ENCODE measurements at regions not wholly inside any gene's neighbourhood (a gene's known extent, or its start where the extent isn't known, plus 50 kb on each side); places are given as distances from the start of the nearest gene placed in this dataset.

DNA sequence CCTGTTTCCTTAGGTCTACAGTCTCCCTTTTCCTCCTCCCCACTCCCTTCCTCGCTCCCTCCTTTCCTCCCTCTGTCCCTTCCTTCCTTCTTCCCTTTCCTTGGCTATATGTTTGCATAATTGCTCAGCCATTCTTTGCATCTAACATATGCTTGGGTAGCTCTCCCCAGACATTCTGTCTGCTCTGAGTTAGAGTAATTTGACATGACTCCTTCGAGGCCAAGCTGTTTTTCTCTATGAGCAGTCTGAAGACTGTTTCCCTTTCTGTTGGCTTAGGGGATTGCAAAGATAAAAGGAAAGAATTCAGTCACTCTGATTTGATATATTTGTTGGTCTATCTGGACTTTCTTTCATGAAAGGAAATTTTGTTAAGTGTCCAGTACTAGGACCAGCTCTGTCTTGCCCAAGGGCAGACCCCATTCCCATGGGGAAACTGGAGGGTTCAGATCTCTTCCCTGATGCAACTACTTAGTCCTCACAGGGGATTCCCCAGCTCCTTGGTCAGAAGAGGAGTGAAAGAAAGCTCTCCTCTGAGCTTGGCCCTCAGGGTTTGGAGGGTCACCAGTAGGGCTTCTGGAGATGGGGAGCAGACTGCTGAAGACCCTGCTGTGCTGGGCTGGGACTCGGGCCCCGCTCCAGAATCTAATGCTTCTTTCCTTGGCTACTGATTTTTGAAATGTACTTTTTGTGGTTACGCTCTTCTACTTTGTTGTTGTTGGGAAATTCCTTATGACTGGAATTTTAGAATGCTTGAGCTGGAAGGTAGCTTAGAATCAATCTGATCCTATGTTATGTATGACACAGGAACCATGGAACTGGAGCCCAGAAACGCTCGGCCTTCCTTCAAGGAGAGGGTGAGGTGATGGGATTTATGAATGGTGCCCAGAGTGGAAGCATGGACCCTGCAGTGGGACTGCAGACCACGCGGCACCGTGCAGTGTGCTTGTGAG is 63.7 kb upstream of the SLC22A23 start:
- Histone ChIP-seq H3K9me3 (no peaks in the 10 kb centered on the region), H3K4me2 (no peak overlapping the region), H3K27ac (peak overlapping the region; percentile 17 to 24; a peak in 1 of 6 replicates), H3K4me1 (peaks cover 48% of the 10 kb centered on the region), H3K4me3 (no peak overlapping the region)
- no peak for TF ChIP-seq POLR2A (IDR thresholded peaks at IDR 0.05; ENCODE audit: low read length)
- TF ChIP-seq, protein P1, sequence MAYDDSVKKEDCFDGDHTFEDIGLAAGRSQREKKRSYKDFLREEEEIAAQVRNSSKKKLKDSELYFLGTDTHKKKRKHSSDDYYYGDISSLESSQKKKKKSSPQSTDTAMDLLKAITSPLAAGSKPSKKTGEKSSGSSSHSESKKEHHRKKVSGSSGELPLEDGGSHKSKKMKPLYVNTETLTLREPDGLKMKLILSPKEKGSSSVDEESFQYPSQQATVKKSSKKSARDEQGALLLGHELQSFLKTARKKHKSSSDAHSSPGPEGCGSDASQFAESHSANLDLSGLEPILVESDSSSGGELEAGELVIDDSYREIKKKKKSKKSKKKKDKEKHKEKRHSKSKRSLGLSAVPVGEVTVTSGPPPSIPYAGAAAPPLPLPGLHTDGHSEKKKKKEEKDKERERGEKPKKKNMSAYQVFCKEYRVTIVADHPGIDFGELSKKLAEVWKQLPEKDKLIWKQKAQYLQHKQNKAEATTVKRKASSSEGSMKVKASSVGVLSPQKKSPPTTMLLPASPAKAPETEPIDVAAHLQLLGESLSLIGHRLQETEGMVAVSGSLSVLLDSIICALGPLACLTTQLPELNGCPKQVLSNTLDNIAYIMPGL (CRISPR knock-in tag; IDR thresholded peaks at IDR 0.05; ENCODE audit: borderline replicate concordance), result no peak
- TF ChIP-seq, protein P2, sequence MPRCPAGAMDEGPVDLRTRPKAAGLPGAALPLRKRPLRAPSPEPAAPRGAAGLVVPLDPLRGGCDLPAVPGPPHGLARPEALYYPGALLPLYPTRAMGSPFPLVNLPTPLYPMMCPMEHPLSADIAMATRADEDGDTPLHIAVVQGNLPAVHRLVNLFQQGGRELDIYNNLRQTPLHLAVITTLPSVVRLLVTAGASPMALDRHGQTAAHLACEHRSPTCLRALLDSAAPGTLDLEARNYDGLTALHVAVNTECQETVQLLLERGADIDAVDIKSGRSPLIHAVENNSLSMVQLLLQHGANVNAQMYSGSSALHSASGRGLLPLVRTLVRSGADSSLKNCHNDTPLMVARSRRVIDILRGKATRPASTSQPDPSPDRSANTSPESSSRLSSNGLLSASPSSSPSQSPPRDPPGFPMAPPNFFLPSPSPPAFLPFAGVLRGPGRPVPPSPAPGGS (IDR thresholded peaks at IDR 0.05), result no peak
- DNase-seq (ENCODE audit: low read depth in 1 of 2, low spot score in 1 of 2), result no peak
- WGBS (ENCODE audit: missing lambda C conversion rate), result 90% methylated on average over 10 of the region's 10 CpGs
- ChIA-PET POLR2A (no interaction called here), CTCF (interaction anchor here (0.6 to 1.3 kb wide), 2 partner anchors 11 to 450 kb away, joined by 3 read pairs; no protein-coding TSS in a partner anchor)
- no peak for FAIRE-seq
- ATAC-seq, result no peak

DNA sequence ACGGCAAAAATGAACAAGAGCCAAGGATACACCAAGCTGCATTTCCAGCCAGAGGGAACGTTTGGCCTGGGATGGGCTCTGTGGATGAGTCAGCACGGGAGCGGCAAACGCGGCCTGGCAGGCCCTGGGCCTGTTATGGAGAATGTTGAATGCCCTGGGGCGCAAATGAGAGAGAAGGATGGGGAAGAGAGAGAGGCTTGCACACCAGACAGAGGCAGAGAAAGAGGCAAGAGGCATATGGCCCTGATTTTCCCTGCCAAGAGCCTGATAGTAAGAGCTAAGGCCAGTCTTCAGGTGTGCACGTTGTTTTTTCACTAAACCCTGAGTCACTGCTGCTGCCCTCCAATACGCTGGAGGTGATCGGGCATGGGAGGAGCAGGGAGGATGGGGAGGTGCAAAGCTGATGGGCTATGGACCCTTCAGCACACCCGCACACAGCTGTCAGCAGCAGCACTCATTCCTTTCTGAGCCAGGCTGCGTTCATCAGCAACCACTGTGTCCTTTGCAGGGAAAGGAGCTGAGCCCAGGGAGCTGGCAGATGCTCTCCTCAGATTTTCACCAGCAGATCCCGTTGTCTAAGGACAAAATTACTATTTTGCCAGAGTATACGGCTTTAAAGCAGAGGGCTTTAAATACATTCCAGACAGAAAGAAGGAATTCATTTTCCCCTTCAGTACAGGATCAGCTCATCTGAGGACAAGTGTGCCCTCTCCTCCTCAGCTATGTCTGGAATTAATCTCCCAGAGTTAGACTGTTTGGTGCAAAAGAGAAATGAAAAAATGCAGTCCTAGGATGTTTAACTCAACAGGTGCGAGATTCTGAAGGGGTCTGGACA is 61.7 kb upstream of the SLC22A23 start:
- peak; percentile 39 to 55 for DNase-seq (ENCODE audit: low read depth in 1 of 2, low spot score in 1 of 2)
- Histone ChIP-seq H3K4me3 (no peak overlapping the region), H3K27ac (peak overlapping the region; percentile 81 to 88), H3K4me1 (peaks cover 44% of the 10 kb centered on the region), H3K9me3 (no peaks in the 10 kb centered on the region), H3K4me2 (peak overlapping the region; percentile 57)
- WGBS (ENCODE audit: missing lambda C conversion rate), result 43% methylated on average over 14 of the region's 15 CpGs
- TF ChIP-seq RAD21 (conservative IDR thresholded peaks at IDR 0.05 in 1 of 2, IDR thresholded peaks at IDR 0.05 in 1 of 2), result no peak
- TF ChIP-seq, protein P3, sequence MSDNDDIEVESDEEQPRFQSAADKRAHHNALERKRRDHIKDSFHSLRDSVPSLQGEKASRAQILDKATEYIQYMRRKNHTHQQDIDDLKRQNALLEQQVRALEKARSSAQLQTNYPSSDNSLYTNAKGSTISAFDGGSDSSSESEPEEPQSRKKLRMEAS (IDR thresholded peaks at IDR 0.05), result peak; percentile 38; the same call in 1 of the 2 replicates
- no peak for TF ChIP-seq PHF8 (IDR thresholded peaks at IDR 0.05; ENCODE audit: borderline replicate concordance, low read depth)
- TF ChIP-seq, protein P1 (CRISPR knock-in tag; IDR thresholded peaks at IDR 0.05; ENCODE audit: borderline replicate concordance), result no peak
- 0 out of 5 replicates have a peak, but pooled peaks of 1 of the 2 experiments have one; percentile 12 for TF ChIP-seq JUN (IDR thresholded peaks at IDR 0.05)
- no peak for TF ChIP-seq FOSL2 (IDR thresholded peaks at IDR 0.05)
- TF ChIP-seq FOSL2 (CRISPR knock-in tag; IDR thresholded peaks at IDR 0.05), result peak; percentile 63
- no peak for TF ChIP-seq EHMT2 (IDR thresholded peaks at IDR 0.05; ENCODE audit: low read depth)
- no peak for TF ChIP-seq ZFP36 (IDR thresholded peaks at IDR 0.05; ENCODE audit: borderline replicate concordance, partially characterized antibody)
- TF ChIP-seq MAFK (IDR thresholded peaks at IDR 0.05; ENCODE audit: partially characterized antibody), result peak; percentile 41
- TF ChIP-seq, protein P4, sequence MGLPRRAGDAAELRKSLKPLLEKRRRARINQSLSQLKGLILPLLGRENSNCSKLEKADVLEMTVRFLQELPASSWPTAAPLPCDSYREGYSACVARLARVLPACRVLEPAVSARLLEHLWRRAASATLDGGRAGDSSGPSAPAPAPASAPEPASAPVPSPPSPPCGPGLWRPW (IDR thresholded peaks at IDR 0.05), result no peak
- TF ChIP-seq JUNB (IDR thresholded peaks at IDR 0.05), result 0 out of 2 replicates have a peak, but pooled peaks have one; percentile 7
- TF ChIP-seq ZSCAN20 (CRISPR knock-in tag; IDR thresholded peaks at IDR 0.05), result no peak
- TF ChIP-seq CHD2 (IDR thresholded peaks at IDR 0.05; ENCODE audit: low read length, partially characterized antibody), result no peak
- peak; percentile 44; the same call in 1 of the 2 replicates for TF ChIP-seq HOXB13 (CRISPR knock-in tag; IDR thresholded peaks at IDR 0.05; ENCODE audit: low read depth)
- no peak for TF ChIP-seq GATA3 (IDR thresholded peaks at IDR 0.05; ENCODE audit: borderline replicate concordance)
- TF ChIP-seq RARB (CRISPR knock-in tag; IDR thresholded peaks at IDR 0.05), result no peak
- peak; percentile 86 to 87 for ATAC-seq
- ChIA-PET POLR2A (interaction anchor here (1.1 kb wide), 1 partner anchor 18 kb away, joined by 7 read pairs; no protein-coding TSS in a partner anchor), CTCF (interaction anchor here (1.4 to 2.3 kb wide), 2 partner anchors 213 to 239 kb away, joined by 4 to 12 read pairs; no protein-coding TSS in a partner anchor)
- FAIRE-seq, result no peak
